HepG2 (cell line): ENCODE measurements at regions not wholly inside any gene's neighbourhood (a gene's known extent, or its start where the extent isn't known, plus 50 kb on each side); places are given as distances from the start of the nearest gene placed in this dataset.
"Not testable (repeated sequence)": the region's sequence is repeated elsewhere in the genome, so short reads cannot be mapped to it uniquely, and the experiment has no call there.

ENCODE experiments used
- CTCF ChIP-seq: sonication (generic); formaldehyde crosslinking; IDR thresholded peaks from 2 replicates; pipeline ENCODE4 v1.5.0; 2020; ENCODE audit warnings: mild to moderate bottlenecking, missing genetic modification reagents, moderate library complexity
- ESRRA ChIP-seq: sonication (generic); formaldehyde crosslinking; IDR thresholded peaks from 2 replicates; pipeline ENCODE4 v1.5.1; 2020; ENCODE audit warnings: mild to moderate bottlenecking, low read depth, missing genetic modification reagents
- ZNF142 ChIP-seq: sonication (generic); formaldehyde crosslinking; IDR thresholded peaks from 2 replicates; pipeline ENCODE4 v1.4.0; 2020; ENCODE audit warnings: missing genetic modification reagents

- not testable (repeated sequence) for TF ChIP-seq ZNF142; ESRRA (CRISPR knock-in tag); CTCF (CRISPR knock-in tag)
These were observed 171.1 kb upstream of the CCNG1 start for GRCh38 chr5:163266249-163266648.
